Neural cell (in vitro differentiated cells): ENCODE measurements at regions not wholly inside any gene's neighbourhood (a gene's known extent, or its start where the extent isn't known, plus 50 kb on each side); places are given as distances from the start of the nearest gene placed in this dataset.

ENCODE experiments used
- CTCF ChIP-seq: fragments of 450-650 bp; IDR thresholded peaks from 2 replicates; pipeline ENCODE4 v1.5.1; 2014; ENCODE audit warnings: antibody characterized with exemption, mild to moderate bottlenecking, moderate library complexity; ENCODE audit not compliant: poor library complexity, severe bottlenecking
- EZH2 ChIP-seq: fragments of 200-600, 300-800 bp; shearing (Covaris generic), sonication (generic); IDR thresholded peaks from 2 replicates; pipeline ENCODE4 v1.6.1; 2014; ENCODE audit warnings: antibody characterized with exemption, low read length, borderline replicate concordance, mild to moderate bottlenecking; ENCODE audit not compliant: insufficient read depth, poor library complexity, severe bottlenecking
- POLR2AphosphoS5 ChIP-seq: IDR thresholded peaks from 2 replicates; pipeline ENCODE4 v1.6.1; 2012
- RAD21 ChIP-seq: fragments of 450-650 bp; conservative IDR thresholded peaks from 2 replicates; pipeline ENCODE4 v1.6.1; 2014; ENCODE audit warnings: antibody characterized with exemption, mild to moderate bottlenecking, moderate library complexity
- TAF1 ChIP-seq: IDR thresholded peaks from 2 replicates; pipeline ENCODE4 v1.6.1; 2012; ENCODE audit warnings: low read depth

GRCh38 chr10:91000470-91000869 is 79.6 kb upstream of the ANKRD1 start:
- TF ChIP-seq CTCF (no peak), POLR2AphosphoS5 (no peak), EZH2 (no peak), TAF1 (no peak), RAD21 (no peak)
